Vagina (tissue), 2 donors: ENCODE measurements at regions not wholly inside any gene's neighbourhood (a gene's known extent, or its start where the extent isn't known, plus 50 kb on each side); places are given as distances from the start of the nearest gene placed in this dataset.

ENCODE experiments used
- CTCF ChIP-seq, 3 experiments: fragments of 450-650 bp in 2 of 3; fragments of 200-600 bp in 1 of 3; sonication (generic) in 1 of 3; IDR thresholded peaks; one replicate each; pipeline ENCODE4 v1.5.1; 2017 to 2019; ENCODE audit warnings: antibody characterized with exemption in 3 of 3, mild to moderate bottlenecking in 2 of 3, moderate library complexity in 2 of 3
- POLR2A ChIP-seq, 2 donors: fragments of 450-650 bp; IDR thresholded peaks; one replicate each; pipeline ENCODE4 v1.6.1; 2017; ENCODE audit warnings: antibody characterized with exemption in 2 of 2, mild to moderate bottlenecking in 2 of 2, moderate library complexity in 2 of 2

- TF ChIP-seq CTCF (IDR thresholded peaks at IDR 0.05) (no peak), POLR2A (IDR thresholded peaks at IDR 0.05) (no peak)
Observed at GRCh38 chr2:147647816-147648215, 197.0 kb upstream of the ACVR2A start.
